ENCODE measurements at regions not wholly inside any gene's neighbourhood (a gene's known extent, or its start where the extent isn't known, plus 50 kb on each side); places are given as distances from the start of the nearest gene placed in this dataset.

DNA sequence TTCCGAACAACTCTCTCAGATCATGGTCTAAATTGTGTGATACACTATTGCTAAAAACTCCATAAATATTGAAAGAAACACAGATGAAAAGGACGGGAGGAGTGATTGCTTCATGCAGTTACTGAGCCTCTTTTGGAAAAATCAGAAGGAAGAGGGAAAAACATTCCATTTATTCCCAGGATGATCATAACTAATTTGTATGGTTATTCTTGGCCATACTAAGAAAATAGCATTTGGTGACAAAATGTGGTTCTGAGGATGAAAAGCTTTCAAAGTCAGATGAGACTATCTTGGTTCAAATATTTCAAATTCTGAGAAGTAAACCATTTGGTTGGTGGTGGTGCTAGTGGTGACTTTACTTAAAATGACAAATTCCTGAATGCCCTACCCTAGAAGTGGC, 305.4 kb upstream of the LDB2 start:
- peaks cover 0 to 6% (median 2%) of the 10 kb centered on the region in 3 donors for H3K27me3 ChIP-seq (ENCODE audit: control insufficient read depth in 3 of 3, insufficient read depth in 3 of 3, low read length in 2 of 3)

DNA sequence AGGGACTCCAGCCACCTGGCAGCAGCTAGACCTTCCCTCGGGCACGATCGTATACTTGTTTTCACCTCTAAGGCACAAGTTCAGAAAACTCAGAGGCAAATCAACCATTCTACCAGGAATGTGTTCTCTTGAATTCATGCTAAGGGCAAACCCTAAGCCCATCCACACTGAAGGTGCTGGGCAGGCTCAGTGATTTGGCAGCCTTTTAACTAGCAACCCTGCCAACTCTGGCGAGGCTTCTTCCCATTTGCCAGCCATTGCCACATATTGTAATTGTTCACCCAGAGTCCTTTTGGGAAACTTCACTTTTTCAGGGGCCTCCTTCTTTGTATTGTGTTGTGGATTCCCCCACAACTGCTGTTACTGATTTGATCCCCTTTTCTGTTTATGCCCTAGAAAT, 298.6 kb upstream of the LDB2 start:
- H3K36me3 ChIP-seq (ENCODE audit: control insufficient read depth in 4 of 4, insufficient read depth in 4 of 4, low read length in 4 of 4): no peaks in the 10 kb centered on the region
- no peak overlapping the region for H3K9ac ChIP-seq (ENCODE audit: insufficient read depth in 1 of 2, low read length in 2 of 2)
- H3K27me3 ChIP-seq (ENCODE audit: control insufficient read depth in 3 of 3, insufficient read depth in 3 of 3, low read length in 2 of 3): no peaks in the 10 kb centered on the region
- H3K4me1 ChIP-seq (ENCODE audit: control insufficient read depth in 5 of 5, insufficient read depth in 5 of 5, low read length in 5 of 5): peaks cover 0 to 6% (median 0%) of the 10 kb centered on the region in 5 donors
- no peak overlapping the region for H3K4me3 ChIP-seq
- no peak overlapping the region for H3K27ac ChIP-seq (ENCODE audit: low read depth in 1 of 2, low read length in 1 of 2)
- TF ChIP-seq, protein P1, sequence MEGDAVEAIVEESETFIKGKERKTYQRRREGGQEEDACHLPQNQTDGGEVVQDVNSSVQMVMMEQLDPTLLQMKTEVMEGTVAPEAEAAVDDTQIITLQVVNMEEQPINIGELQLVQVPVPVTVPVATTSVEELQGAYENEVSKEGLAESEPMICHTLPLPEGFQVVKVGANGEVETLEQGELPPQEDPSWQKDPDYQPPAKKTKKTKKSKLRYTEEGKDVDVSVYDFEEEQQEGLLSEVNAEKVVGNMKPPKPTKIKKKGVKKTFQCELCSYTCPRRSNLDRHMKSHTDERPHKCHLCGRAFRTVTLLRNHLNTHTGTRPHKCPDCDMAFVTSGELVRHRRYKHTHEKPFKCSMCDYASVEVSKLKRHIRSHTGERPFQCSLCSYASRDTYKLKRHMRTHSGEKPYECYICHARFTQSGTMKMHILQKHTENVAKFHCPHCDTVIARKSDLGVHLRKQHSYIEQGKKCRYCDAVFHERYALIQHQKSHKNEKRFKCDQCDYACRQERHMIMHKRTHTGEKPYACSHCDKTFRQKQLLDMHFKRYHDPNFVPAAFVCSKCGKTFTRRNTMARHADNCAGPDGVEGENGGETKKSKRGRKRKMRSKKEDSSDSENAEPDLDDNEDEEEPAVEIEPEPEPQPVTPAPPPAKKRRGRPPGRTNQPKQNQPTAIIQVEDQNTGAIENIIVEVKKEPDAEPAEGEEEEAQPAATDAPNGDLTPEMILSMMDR (IDR thresholded peaks at IDR 0.05; ENCODE audit: control extremely low read depth, extremely low read depth): no peak
- peaks cover 0 to 3% (median 0%) of the 10 kb centered on the region in 4 donors for H3K9me3 ChIP-seq (ENCODE audit: control insufficient read depth in 4 of 4, insufficient read depth in 3 of 4, low read length in 3 of 4)
- no peak for DNase-seq
- ATAC-seq (ENCODE audit: insufficient read depth, low FRiP score): no peak
- 93% methylated on average over 4 of the region's 4 CpGs for WGBS, 2 donors

More for the DNA sequence above, 305.4 kb upstream of the LDB2 start:
- no peak for DNase-seq
- TF ChIP-seq, protein P1 (IDR thresholded peaks at IDR 0.05; ENCODE audit: control extremely low read depth, extremely low read depth): no peak
- peaks cover 0 to 11% (median 5%) of the 10 kb centered on the region in 5 donors for H3K4me1 ChIP-seq (ENCODE audit: control insufficient read depth in 5 of 5, insufficient read depth in 5 of 5, low read length in 5 of 5)
- peaks cover 0 to 3% (median 1%) of the 10 kb centered on the region in 4 donors for H3K9me3 ChIP-seq (ENCODE audit: control insufficient read depth in 4 of 4, insufficient read depth in 3 of 4, low read length in 3 of 4)
- 87 to 90% methylated on average over 2 of the region's 2 CpGs for WGBS, 2 donors
- ATAC-seq (ENCODE audit: insufficient read depth, low FRiP score): no peak
- H3K27ac ChIP-seq (ENCODE audit: low read depth in 1 of 2, low read length in 1 of 2): no peak overlapping the region
- H3K36me3 ChIP-seq (ENCODE audit: control insufficient read depth in 4 of 4, insufficient read depth in 4 of 4, low read length in 4 of 4): no peaks in the 10 kb centered on the region
- H3K4me3 ChIP-seq: no peak overlapping the region
- no peak overlapping the region for H3K9ac ChIP-seq (ENCODE audit: insufficient read depth in 1 of 2, low read length in 2 of 2)

- Histone ChIP-seq H3K9ac (ENCODE audit: insufficient read depth in 1 of 2, low read length in 2 of 2) (no peak overlapping the region), H3K36me3 (ENCODE audit: control insufficient read depth in 4 of 4, insufficient read depth in 4 of 4, low read length in 4 of 4) (no peaks in the 10 kb centered on the region), H3K9me3 (ENCODE audit: control insufficient read depth in 4 of 4, insufficient read depth in 3 of 4, low read length in 3 of 4) (peaks cover 0 to 3% (median under 1%) of the 10 kb centered on the region in 4 donors), H3K27ac (ENCODE audit: low read depth in 1 of 2, low read length in 1 of 2) (no peak overlapping the region), H3K4me1 (ENCODE audit: control insufficient read depth in 5 of 5, insufficient read depth in 5 of 5, low read length in 5 of 5) (peaks cover 0 to 9% (median 0%) of the 10 kb centered on the region in 5 donors), H3K4me3 (no peak overlapping the region), H3K27me3 (ENCODE audit: control insufficient read depth in 3 of 3, insufficient read depth in 3 of 3, low read length in 2 of 3) (no peaks in the 10 kb centered on the region)
- DNase-seq (no peak), ATAC-seq (ENCODE audit: insufficient read depth, low FRiP score) (no peak)
- WGBS, 2 donors: 79 to 88% methylated on average over 4 of the region's 4 CpGs
- TF ChIP-seq, protein P1 (IDR thresholded peaks at IDR 0.05; ENCODE audit: control extremely low read depth, extremely low read depth): no peak
Observed at GRCh38 chr4:17195461-17196275, 297.2 kb upstream of the LDB2 start.
